H9 (cell line): ENCODE measurements at regions not wholly inside any gene's neighbourhood (a gene's known extent, or its start where the extent isn't known, plus 50 kb on each side); places are given as distances from the start of the nearest gene placed in this dataset.

Experiments
- DNase-seq: peaks from one replicate; pipeline ENCODE4 v3.0.0-alpha.2; 2017
- H2AFZ ChIP-seq: one replicate; pipeline ENCODE4 v1.6.1; 2013; ENCODE audit warnings: mild to moderate bottlenecking, low read length, control low read depth, moderate library complexity
- H2AK5ac ChIP-seq: 2 replicates; pipeline ENCODE4 v1.6.1; 2013; ENCODE audit warnings: low read length, control low read depth, mixed read lengths; ENCODE audit not compliant: insufficient read length
- H2BK120ac ChIP-seq: one replicate; pipeline ENCODE4 v1.6.1; 2013; ENCODE audit warnings: low read depth, mild to moderate bottlenecking, low read length, control low read depth, inconsistent platforms; ENCODE audit not compliant: poor library complexity, severe bottlenecking
- H2BK12ac ChIP-seq: 2 replicates; pipeline ENCODE4 v1.6.1; 2013; ENCODE audit warnings: low read length, control low read depth, mixed read lengths, low read depth; ENCODE audit not compliant: insufficient read length
- H2BK15ac ChIP-seq: 2 replicates; pipeline ENCODE4 v1.6.1; 2013; ENCODE audit warnings: low read depth, low read length, control low read depth
- H2BK20ac ChIP-seq: one replicate; pipeline ENCODE4 v1.6.1; 2013; ENCODE audit warnings: low read depth, mild to moderate bottlenecking, low read length, control low read depth, inconsistent platforms; ENCODE audit not compliant: poor library complexity, severe bottlenecking
- H2BK5ac ChIP-seq: 2 replicates; pipeline ENCODE4 v1.6.1; 2013; ENCODE audit warnings: low read length, control low read depth, mixed read lengths; ENCODE audit not compliant: insufficient read length
- H3K14ac ChIP-seq: 2 replicates; pipeline ENCODE4 v1.6.1; 2013; ENCODE audit warnings: low read length, control low read depth; ENCODE audit not compliant: insufficient read depth
- H3K18ac ChIP-seq: 2 replicates; pipeline ENCODE4 v1.6.1; 2013; ENCODE audit warnings: low read depth, mild to moderate bottlenecking, mixed read lengths, low read length, control low read depth; ENCODE audit not compliant: insufficient read length
- H3K23ac ChIP-seq: 2 replicates; pipeline ENCODE4 v1.6.1; 2013; ENCODE audit warnings: low read length, control low read depth, mixed read lengths, low read depth; ENCODE audit not compliant: insufficient read length
- H3K23me2 ChIP-seq: 2 replicates; pipeline ENCODE4 v1.6.1; 2013; ENCODE audit warnings: low read depth, mild to moderate bottlenecking, mixed read lengths, low read length, control low read depth; ENCODE audit not compliant: insufficient read length, poor library complexity, severe bottlenecking
- H3K27ac ChIP-seq: 2 replicates; pipeline ENCODE4 v1.5.1; 2013; ENCODE audit warnings: low read length, control low read depth, mixed read lengths, low read depth; ENCODE audit not compliant: insufficient read length
- H3K27me3 ChIP-seq: 2 replicates; pipeline ENCODE4 v1.6.1; 2013; ENCODE audit warnings: low read length, control low read depth, inconsistent platforms; ENCODE audit not compliant: insufficient read depth
- H3K4ac ChIP-seq: 2 replicates; pipeline ENCODE4 v1.6.1; 2013; ENCODE audit warnings: low read depth, mild to moderate bottlenecking, control low read depth, inconsistent platforms, low read length, moderate library complexity
- H3K4me1 ChIP-seq: 2 replicates; pipeline ENCODE4 v1.6.1; 2013; ENCODE audit warnings: low read length, control low read depth, inconsistent platforms; ENCODE audit not compliant: insufficient read depth
- H3K4me2 ChIP-seq: 2 replicates; pipeline ENCODE4 v1.6.1; 2013; ENCODE audit warnings: low read length, control low read depth, mixed read lengths; ENCODE audit not compliant: insufficient read length, insufficient read depth
- H3K56ac ChIP-seq: 2 replicates; pipeline ENCODE4 v1.6.1; 2013; ENCODE audit warnings: low read depth, mild to moderate bottlenecking, mixed read lengths, low read length, control low read depth; ENCODE audit not compliant: insufficient read length
- H3K79me1 ChIP-seq: 2 replicates; pipeline ENCODE4 v1.6.1; 2013; ENCODE audit warnings: low read depth, mild to moderate bottlenecking, moderate library complexity, low read length, control low read depth, inconsistent platforms; ENCODE audit not compliant: insufficient read depth, poor library complexity, severe bottlenecking
- H3K79me2 ChIP-seq: 2 replicates; pipeline ENCODE4 v1.6.1; 2013; ENCODE audit warnings: low read length, control low read depth, inconsistent platforms; ENCODE audit not compliant: insufficient read depth
- H3K9ac ChIP-seq: 2 replicates; pipeline ENCODE4 v1.6.1; 2013; ENCODE audit warnings: low read length, control low read depth, mixed read lengths; ENCODE audit not compliant: insufficient read length; ENCODE audit errors: extremely low read depth
- H3K9me3 ChIP-seq: one replicate; pipeline ENCODE4 v1.6.1; 2013; ENCODE audit warnings: low read depth, low read length, inconsistent platforms; ENCODE audit not compliant: control insufficient read depth
- H3T11ph ChIP-seq: one replicate; pipeline ENCODE4 v1.6.1; 2013; ENCODE audit warnings: mild to moderate bottlenecking, low read length, control low read depth, inconsistent platforms
- H4K20me1 ChIP-seq: one replicate; pipeline ENCODE4 v1.6.1; 2013; ENCODE audit not compliant: control insufficient read depth, insufficient read length, insufficient read depth
- H4K5ac ChIP-seq: 2 replicates; pipeline ENCODE4 v1.6.1; 2013; ENCODE audit warnings: low read depth, mild to moderate bottlenecking, mixed read lengths, low read length, control low read depth; ENCODE audit not compliant: insufficient read length
- H4K8ac ChIP-seq: replicated peaks from 2 replicates; pipeline ENCODE4 v1.6.1; 2013; ENCODE audit warnings: low read length, control low read depth, mixed read lengths, low read depth; ENCODE audit not compliant: insufficient read length
- H4K91ac ChIP-seq: 2 replicates; pipeline ENCODE4 v1.6.1; 2013; ENCODE audit warnings: low read depth, mild to moderate bottlenecking, moderate library complexity, mixed read lengths, low read length, control low read depth; ENCODE audit not compliant: insufficient read length
- H3K27ac Mint-ChIP-seq, 3 experiments: 2 replicates in 2 of 3; 3 replicates in 1 of 3; pipeline ENCODE4 v1.8.0; 2020 to 2021; ENCODE audit warnings: mixed read lengths in 3 of 3, mild to moderate bottlenecking in 1 of 3, moderate library complexity in 1 of 3
- H3K27me3 Mint-ChIP-seq: 2 replicates; pipeline ENCODE4 v1.8.0; 2021; ENCODE audit warnings: low read depth, mild to moderate bottlenecking, moderate library complexity, mixed read lengths
- H3K36me3 Mint-ChIP-seq, 3 experiments: 2 replicates in 2 of 3; 3 replicates in 1 of 3; pipeline ENCODE4 v1.8.0; 2020 to 2021; ENCODE audit warnings: low read depth in 3 of 3, mixed read lengths in 3 of 3; ENCODE audit not compliant: insufficient read depth in 1 of 3
- H3K4me1 Mint-ChIP-seq, 2 experiments: 2 replicates each; pipeline ENCODE4 v1.8.0; 2020; ENCODE audit warnings: mixed read lengths in 2 of 2
- H3K4me3 Mint-ChIP-seq, 2 experiments: 2 replicates in 1 of 2; 3 replicates in 1 of 2; pipeline ENCODE4 v1.8.0; 2020 to 2021; ENCODE audit warnings: mild to moderate bottlenecking in 2 of 2, mixed read lengths in 2 of 2, moderate library complexity in 1 of 2
- H3K9me3 Mint-ChIP-seq, 2 experiments: 2 replicates in 1 of 2; 3 replicates in 1 of 2; pipeline ENCODE4 v1.8.0; 2020; ENCODE audit warnings: mild to moderate bottlenecking in 2 of 2, mixed read lengths in 2 of 2, moderate library complexity in 1 of 2
- CTCF ChIP-seq: fragments of 200-600 bp; sonication (generic); conservative IDR thresholded peaks from 3 replicates; pipeline ENCODE4 v1.8.0; 2021; ENCODE audit warnings: antibody characterized with exemption, mild to moderate bottlenecking
- WGBS: extraction: QIAGEN DNeasy Blood & Tissue Kit; methylation state at CpG from one replicate; pipeline ENCODE4 v1.1.7; 2013; ENCODE audit warnings: missing lambda C conversion rate, low lambda C conversion rate, mixed read lengths; ENCODE audit not compliant: insufficient read length; ENCODE audit errors: extremely low coverage; 5-methylcytosine and 5-hydroxymethylcytosine counted together

GRCh38 chr15:31483053-31483985 lies 156.7 kb downstream of the KLF13 start:
- H3K4me3 Mint-ChIP-seq, result peak overlapping the region; percentile 52 to 78

More at GRCh38 chr15:31483053-31483985, 156.7 kb downstream of the KLF13 start:
- H3K9me3 ChIP-seq, result no peaks in the 10 kb centered on the region
- H3K27me3 ChIP-seq, result peaks cover 21% of the 10 kb centered on the region
- peaks cover 6 to 9% of the 10 kb centered on the region in 2 experiments for H3K9me3 Mint-ChIP-seq
- H3K79me1 ChIP-seq, result no peaks in the 10 kb centered on the region
- no peak overlapping the region for H3K9ac ChIP-seq
- H2BK12ac ChIP-seq, result no peak overlapping the region
- H3K27ac ChIP-seq, result no peak overlapping the region
- H3K14ac ChIP-seq, result no peak overlapping the region; the same call in 1 of the 2 replicates
- no peak overlapping the region for H2BK15ac ChIP-seq
- no peak for TF ChIP-seq CTCF
- H3K27me3 Mint-ChIP-seq, result peaks cover 49% of the 10 kb centered on the region
- H3K23ac ChIP-seq, result no peak overlapping the region
- no CpG with 5 or more reads among the region's 147 CpGs for WGBS
- peaks cover 0 to 5% of the 10 kb centered on the region in 2 experiments; a peak in 1 of 4 replicates for H3K4me1 Mint-ChIP-seq
- H4K20me1 ChIP-seq, result peaks cover 2% of the 10 kb centered on the region
- no peak overlapping the region for H2BK5ac ChIP-seq
- no peaks in the 10 kb centered on the region for H3K79me2 ChIP-seq
- no peaks in the 10 kb centered on the region for H3K4me1 ChIP-seq
- H4K5ac ChIP-seq, result no peak overlapping the region
- no peak overlapping the region for H4K91ac ChIP-seq
- no peak overlapping the region for H2AFZ ChIP-seq
- H3K4ac ChIP-seq, result no peak overlapping the region
- H3K18ac ChIP-seq, result no peak overlapping the region
- H2AK5ac ChIP-seq, result no peak overlapping the region
- no peak overlapping the region for H2BK120ac ChIP-seq
- no peak overlapping the region for H3T11ph ChIP-seq
- H3K56ac ChIP-seq, result no peak overlapping the region
- H4K8ac ChIP-seq, result no peak overlapping the region
- H2BK20ac ChIP-seq, result no peak overlapping the region
- H3K36me3 Mint-ChIP-seq, result peaks cover 4 to 10% (median 6%) of the 10 kb centered on the region in 3 experiments
- H3K23me2 ChIP-seq, result no peaks in the 10 kb centered on the region
- H3K4me2 ChIP-seq, result peak overlapping the region; percentile 47
- DNase-seq, result peak; percentile 36
- no peak overlapping the region for H3K27ac Mint-ChIP-seq
